HEK293T (cell line): ENCODE measurements at regions not wholly inside any gene's neighbourhood (a gene's known extent, or its start where the extent isn't known, plus 50 kb on each side); places are given as distances from the start of the nearest gene placed in this dataset.

Experiments
- ARNT ChIP-seq: fragments of 450-650 bp; IDR thresholded peaks from 2 replicates; pipeline ENCODE4 v1.6.1; 2017; ENCODE audit warnings: mild to moderate bottlenecking
- BHLHE40 ChIP-seq: fragments of 450-650 bp; IDR thresholded peaks from 2 replicates; pipeline ENCODE4 v1.6.1; 2016; ENCODE audit warnings: mild to moderate bottlenecking, moderate library complexity, borderline replicate concordance
- CTBP1 ChIP-seq: fragments of 450-650 bp; IDR thresholded peaks from 2 replicates; pipeline ENCODE4 v1.6.1; 2016; ENCODE audit warnings: borderline replicate concordance
- ELF4 ChIP-seq: fragments of 450-650 bp; IDR thresholded peaks from 2 replicates; pipeline ENCODE4 v1.6.1; 2017; ENCODE audit warnings: antibody characterized with exemption
- FOXA1 ChIP-seq: fragments of 450-650 bp; IDR thresholded peaks from 2 replicates; pipeline ENCODE4 v1.6.1; 2016; ENCODE audit warnings: mild to moderate bottlenecking
- FOXM1 ChIP-seq: fragments of 450-650 bp; IDR thresholded peaks from 2 replicates; pipeline ENCODE4 v1.6.1; 2017; ENCODE audit warnings: mild to moderate bottlenecking, borderline replicate concordance
- HDGF ChIP-seq: fragments of 450-650 bp; IDR thresholded peaks from 2 replicates; pipeline ENCODE4 v1.6.1; 2017; ENCODE audit warnings: antibody characterized with exemption, borderline replicate concordance
- LEF1 ChIP-seq: fragments of 450-650 bp; IDR thresholded peaks from 2 replicates; pipeline ENCODE4 v1.6.1; 2017; ENCODE audit warnings: mild to moderate bottlenecking, borderline replicate concordance
- NFRKB ChIP-seq: fragments of 450-650 bp; IDR thresholded peaks from 2 replicates; pipeline ENCODE4 v1.6.1; 2016; ENCODE audit warnings: mild to moderate bottlenecking, moderate library complexity
- SP1 ChIP-seq: fragments of 450-650 bp; IDR thresholded peaks from 2 replicates; pipeline ENCODE4 v1.6.1; 2017
- SUZ12 ChIP-seq: fragments of 450-650 bp; IDR thresholded peaks from 2 replicates; pipeline ENCODE4 v1.6.1; 2016; ENCODE audit warnings: mild to moderate bottlenecking
- TARDBP ChIP-seq: fragments of 450-650 bp; IDR thresholded peaks from 2 replicates; pipeline ENCODE4 v1.6.1; 2016
- ZNF384 ChIP-seq: fragments of 450-650 bp; IDR thresholded peaks from 2 replicates; pipeline ENCODE4 v1.6.1; 2016

- TF ChIP-seq BHLHE40 (no peak), ELF4 (no peak), FOXM1 (no peak), TARDBP (no peak), FOXA1 (no peak), LEF1 (no peak), HDGF (no peak), NFRKB (no peak), SP1 (no peak), SUZ12 (no peak), CTBP1 (no peak), ARNT (no peak), ZNF384 (no peak)
Observed at GRCh38 chr10:57917019-57917418, 350.7 kb downstream of the IPMK start.
